HG03039 (cell line): ENCODE measurements at regions not wholly inside any gene's neighbourhood (a gene's known extent, or its start where the extent isn't known, plus 50 kb on each side); places are given as distances from the start of the nearest gene placed in this dataset.

Source experiments
- ATAC-seq: cut with Tn5 transposase; IDR thresholded peaks from one replicate; pipeline ENCODE4 v1.9.1; 2021; ENCODE audit warnings: mild to moderate bottlenecking, moderate library complexity; ENCODE audit not compliant: unreplicated experiment

DNA sequence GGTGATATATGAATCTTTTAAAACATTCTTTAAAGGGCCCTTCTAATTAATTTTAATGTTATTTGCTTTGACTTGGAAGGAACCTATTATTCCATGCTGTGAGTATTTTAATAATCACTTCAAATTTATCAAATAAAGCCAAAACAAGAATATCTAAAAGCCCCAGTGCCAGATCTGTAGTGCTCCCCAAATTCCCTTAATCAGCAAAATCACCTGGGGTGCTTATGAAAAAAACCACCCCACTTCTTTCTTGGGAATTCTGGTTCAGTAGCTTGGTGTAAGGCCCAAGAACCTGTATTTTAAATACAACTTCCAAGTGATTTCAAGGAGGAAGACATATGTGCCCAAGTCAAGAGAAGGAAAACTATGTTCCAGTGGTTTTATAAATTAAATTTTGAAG, 202.4 kb upstream of the OSR1 start:
- ATAC-seq = no peak

DNA sequence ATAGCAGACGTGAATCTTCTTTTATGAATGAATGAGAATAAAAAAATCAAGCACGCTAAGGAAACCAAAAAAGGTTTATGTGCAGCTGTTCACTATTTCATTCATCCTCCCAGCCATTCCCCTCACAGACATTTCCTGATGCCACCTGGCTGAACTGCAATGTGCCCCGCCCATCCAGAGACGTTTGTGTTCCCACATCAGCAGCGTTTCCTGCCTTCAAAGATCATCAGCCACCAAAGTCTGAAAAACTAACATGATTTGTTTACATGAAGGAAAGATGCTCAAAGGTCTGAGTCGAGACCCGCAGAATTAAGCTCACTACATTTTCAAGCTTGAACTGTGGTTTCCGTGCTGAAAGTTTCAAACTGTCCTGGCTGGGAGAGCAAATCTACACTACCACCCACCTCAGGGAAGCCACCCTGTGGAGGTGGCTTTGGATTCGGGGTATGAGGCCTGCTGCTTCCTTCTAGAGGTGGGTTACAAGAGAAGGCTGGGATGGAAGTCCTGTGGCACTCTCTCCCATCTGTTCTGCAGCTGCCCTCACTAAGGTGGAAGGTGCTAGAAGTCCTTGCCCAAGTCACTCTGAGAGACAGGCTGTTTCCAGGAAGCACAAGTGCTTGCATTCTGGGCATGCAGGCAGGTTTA, 201.3 kb upstream of the OSR1 start:
- ATAC-seq = no peak

DNA sequence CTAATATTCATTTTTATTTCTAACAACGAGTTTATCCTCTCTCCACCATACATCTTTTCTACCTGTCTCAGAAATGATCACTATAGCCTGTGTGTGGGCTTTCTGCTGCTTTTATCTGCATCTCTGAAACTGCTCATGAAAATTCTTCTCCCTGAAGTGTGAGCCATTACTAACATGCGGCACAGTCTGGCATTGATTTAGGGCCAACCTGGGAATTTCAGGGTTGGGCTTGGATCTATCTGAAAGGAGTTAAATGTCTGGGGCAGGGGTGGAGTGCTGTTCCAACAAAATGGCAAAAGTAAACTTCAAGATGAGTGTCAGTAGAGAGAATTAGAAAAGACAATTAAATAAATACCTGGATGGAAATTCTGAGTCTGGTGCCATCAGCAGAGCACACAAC, 198.2 kb upstream of the OSR1 start:
- ATAC-seq = no peak

DNA sequence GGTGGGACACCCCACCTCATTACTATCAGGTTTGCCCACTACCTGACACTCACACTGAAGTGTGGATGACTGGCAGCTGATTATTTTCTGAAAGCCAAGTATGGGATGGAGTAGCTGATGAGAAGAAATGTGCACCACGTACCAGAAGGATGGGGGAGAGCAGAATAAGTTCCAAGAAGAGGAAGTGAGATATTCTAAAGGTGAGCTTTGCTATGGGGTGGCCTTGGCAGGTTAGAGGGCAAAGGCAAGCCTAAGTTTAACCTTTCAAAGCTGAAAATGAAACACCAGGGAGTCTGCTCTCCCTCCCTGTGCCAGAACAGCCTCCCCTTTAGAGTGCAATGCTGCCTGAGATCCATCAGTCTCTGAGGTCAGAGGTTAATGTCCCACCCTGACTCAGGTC, 196.1 kb upstream of the OSR1 start:
- no peak for ATAC-seq

DNA sequence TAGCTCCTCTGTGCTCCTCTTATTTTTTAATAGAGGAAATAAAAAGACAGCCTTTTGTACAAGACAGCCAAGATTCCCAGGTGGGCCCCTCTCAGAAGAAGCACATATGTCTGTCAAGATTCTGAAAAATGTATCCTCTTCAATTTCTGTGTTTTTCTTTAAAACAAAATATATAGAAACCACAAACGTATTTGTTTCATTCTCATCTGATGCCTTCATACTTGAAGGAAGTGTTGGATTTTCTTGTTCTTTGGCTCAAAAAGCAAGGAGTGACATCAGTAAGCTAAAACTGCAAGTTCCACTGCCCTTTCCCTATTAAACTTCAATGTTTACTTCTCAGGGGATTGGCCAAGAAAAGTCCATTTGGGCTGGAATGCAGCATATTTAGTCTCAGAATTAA, 193.8 kb upstream of the OSR1 start:
- no peak for ATAC-seq

DNA sequence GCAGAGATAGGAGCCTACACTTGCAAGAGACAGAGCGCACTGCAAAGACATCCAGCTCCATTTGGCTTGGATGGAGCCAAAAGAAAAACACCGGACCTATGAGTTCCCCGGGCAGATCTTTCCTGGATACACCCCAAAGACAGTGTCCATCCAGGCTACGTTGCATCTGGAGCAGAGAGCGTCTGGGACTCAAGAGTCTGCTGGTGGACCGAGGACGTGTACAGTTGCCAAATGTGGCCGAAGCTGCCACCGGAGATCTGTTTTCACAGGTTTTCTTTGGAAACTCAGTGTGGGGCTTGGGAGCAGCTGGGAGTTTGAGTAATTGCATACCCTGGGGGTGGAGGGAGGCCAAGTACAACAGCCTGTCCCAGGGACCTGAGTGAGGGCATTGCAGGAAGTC, 192.3 kb upstream of the OSR1 start:
- no peak for ATAC-seq

DNA sequence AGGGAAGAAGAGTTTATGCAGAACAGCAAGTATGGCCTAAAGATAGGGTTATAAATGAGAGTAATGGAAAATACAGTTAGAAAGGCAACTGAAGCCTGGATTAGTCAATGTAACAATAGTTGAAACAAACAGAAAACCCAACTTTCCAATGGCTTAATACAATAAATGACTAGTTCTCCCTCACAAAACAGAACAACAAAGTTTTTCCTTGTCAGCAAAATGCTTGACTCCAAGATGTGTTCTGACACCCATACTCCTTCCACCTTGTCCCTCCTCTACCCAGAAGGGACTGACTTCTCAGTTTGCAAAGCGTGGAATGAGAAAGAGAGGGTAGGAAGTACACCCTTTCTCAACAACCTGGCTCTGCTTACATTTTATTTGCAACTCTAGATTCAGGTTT, 191.4 kb upstream of the OSR1 start:
- no peak for ATAC-seq

DNA sequence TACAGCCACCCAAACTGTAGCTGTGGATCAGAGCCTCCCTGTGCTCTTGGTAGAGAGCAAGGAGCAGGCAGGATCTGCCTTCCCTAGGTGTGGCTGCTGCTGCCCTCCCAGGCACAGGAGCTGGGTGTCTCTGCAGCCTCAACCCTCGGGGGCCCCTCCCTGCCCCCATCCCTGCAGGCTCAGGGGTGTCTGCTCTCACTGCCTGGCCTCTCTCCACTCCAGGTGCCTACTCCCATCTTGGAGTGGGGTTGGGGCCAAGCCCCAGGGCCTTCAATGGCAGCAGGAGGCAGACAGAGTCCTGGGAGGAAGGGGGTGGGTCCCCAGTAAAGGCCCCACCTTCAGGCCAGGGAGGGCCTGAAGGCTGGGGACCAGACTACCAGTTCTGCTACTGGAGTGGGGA, 189.7 kb upstream of the OSR1 start:
- ATAC-seq = no peak

DNA sequence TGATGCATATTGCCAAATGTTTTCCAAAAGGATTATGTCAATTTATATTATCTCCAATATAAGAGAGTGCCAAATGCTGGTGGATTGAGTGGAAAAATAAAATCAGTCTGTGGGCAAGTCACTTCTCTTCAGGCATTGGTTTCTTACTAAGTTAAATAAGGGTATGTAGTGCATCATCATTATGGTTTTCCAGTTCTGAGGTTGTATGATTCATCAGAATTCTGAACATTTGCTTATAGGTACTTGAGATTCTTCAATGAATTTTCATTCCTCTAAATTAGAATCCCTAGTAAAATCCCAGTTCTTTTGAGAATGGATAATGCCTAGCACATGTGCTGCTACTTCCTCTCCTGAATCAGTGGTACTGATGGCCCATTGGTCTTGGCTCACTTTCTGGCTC, 188.9 kb upstream of the OSR1 start:
- no peak for ATAC-seq

DNA sequence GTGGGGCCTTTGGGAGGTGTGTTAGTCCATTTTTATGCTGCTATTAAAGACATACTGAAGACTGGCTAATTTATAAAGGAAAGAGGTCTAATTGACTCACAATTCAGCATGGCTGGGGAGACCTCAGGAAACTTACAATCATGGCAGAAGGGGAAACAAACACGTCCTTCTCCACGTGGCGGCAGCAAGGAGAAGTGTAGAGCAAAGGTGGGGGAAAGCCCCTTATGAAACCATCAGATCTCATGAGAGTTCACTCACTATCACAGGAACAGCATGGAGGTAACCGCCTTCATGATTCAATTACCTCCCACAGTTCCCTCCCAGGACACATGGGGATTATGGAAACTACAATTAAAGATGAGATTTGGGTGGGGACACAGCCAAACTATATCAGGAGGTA, 187.1 kb upstream of the OSR1 start:
- no peak for ATAC-seq

DNA sequence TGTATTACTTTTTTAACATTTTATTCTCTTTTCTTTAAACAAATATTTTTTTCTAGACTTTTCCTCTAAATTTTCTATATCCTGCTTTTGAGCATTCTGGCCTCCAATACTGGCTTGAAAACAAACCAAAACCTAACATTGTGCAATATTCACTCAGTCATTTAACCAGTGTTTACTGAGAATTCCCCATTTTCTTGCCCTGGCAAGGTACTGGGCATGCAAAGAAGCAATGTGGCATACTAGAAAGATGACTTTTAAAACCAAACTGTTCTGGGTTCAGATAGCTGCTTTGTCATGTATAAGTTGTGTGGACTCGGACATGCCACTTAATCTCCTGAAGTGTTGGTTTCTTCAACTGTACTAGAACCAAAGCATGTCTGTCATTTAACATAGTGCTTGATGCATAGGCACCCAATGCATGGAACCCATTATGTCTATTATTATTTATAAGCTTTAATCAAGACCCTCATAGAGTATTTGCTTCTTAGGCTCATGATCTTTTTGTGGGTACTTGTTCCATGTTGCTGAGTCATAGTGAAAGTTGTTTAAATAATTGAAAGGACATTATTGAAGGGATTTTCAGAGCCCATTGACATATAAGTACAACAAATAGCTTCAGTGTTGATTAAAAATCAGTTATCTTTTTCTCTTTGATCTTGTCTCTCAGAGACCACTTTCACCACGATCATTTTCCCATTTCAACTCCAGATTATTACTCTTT, 185.4 kb upstream of the OSR1 start:
- no peak for ATAC-seq

DNA sequence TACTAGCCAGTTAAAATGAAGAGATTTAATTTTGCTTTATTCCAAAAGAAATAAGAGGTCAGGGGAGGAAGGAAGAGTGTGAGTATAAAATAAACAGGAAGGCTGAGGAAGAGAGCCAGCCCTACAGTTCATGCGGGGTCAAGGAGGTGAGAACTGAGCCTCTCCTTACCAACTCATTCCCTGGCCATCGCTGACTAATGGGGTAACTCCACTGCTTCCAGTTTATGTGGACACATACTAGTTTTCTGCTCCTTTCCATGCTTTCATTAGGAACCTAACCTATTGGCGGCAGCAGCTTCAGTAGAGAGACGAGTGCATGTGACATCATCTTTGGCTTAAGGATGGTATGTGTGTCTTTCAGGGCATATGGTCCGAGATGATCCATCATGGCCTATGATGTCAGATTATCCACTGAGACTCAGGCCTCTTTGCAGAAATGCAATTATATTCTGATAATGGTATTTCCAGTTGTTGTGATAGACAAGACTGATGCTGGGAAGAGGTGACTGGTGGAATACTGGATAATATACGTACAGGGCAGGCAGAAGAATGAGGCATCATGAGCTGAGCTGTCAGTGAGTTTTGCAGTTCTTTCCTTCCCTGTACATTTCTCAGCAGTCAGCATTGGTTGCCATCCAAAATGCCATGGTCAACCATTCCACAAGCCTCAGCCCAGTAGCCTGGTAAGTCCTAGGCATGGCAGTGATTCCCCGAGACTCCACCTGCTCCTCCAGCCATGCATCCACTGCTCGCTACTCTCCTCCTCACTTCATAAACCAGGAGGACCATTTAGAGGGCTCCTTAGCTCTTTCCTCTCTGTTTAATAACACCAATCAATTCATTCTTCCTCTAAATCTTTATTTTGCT, 184.6 kb upstream of the OSR1 start:
- ATAC-seq = no peak

DNA sequence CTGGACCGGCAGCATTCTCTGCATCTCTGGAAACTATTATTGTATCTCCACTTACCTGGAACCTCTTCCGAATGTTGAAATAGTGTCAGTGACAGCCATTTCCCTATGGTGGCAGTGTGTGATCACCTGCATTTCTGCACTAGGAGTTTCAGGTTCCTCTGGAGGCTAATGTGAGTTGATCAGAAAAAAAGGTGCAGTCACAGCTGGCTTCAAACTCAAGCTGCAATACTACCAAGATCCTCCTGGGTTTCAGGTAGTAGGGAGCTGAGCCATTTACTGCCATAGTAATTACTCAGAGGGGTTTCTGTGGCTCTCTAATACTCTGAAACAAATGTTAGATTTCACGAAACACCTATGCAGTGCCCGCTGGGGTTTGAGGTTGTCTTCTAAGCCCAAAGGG, 183.5 kb upstream of the OSR1 start:
- ATAC-seq = no peak

DNA sequence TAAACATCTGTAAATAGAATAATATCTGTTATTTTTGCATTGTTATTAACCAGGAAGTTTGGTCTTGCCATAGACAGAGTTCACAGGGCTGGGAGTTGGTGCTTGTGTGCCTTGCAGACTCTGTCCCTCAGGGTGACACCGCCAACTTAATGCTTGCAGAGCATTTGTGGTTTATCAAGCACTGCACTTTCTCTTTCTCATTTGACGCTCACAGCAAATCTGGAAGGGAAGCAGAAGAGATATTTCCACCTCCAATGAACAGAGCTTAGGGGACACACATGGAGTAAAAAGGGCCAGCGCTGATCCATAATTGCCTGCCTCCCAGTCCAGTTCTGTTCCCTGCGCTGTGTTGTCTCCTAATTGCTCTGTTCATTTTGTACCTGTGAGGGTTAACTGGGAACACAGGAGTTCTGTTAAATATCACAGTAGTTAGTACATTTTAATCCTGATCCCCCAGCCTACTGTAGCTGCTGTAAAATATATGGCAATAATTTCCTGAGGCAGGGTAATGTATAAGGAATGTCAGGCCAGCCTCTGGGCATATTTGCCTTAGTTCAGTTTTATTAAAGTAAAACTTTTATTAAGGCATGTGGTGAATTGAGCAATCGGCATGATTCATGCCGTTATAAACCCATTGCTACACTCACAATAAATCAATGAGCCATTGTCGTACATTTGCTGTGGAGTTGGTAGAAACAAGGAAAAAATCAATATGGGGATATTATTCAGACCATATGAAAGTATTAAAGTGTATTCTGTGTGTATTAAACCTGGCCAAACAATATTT, 182.5 kb upstream of the OSR1 start:
- no peak for ATAC-seq

DNA sequence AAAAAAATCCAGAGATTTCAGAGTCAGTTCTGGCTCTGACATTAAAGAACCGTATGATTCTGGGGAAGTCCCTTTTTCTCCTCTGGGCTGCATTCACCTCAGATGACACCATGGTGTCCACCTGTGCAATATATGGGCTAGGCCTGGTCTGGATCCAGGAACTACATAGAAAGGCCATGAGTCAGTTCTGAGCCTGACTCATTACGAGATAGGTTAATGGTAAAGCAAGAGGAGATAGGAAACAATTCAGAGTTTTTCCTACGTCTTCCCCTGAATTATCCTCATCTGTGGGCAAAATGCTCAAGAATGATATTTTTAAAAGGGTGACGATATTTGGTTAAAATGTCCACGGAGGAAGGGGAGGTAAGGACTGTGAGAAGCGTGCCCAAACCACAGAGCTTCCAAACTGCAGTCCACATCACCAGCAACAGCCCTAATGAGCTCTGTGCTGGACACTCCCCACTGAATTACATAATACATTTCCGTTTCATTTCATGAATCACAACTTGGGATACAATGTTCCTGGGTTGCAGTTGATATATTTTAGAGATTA, 180.1 kb upstream of the OSR1 start:
- no peak for ATAC-seq

DNA sequence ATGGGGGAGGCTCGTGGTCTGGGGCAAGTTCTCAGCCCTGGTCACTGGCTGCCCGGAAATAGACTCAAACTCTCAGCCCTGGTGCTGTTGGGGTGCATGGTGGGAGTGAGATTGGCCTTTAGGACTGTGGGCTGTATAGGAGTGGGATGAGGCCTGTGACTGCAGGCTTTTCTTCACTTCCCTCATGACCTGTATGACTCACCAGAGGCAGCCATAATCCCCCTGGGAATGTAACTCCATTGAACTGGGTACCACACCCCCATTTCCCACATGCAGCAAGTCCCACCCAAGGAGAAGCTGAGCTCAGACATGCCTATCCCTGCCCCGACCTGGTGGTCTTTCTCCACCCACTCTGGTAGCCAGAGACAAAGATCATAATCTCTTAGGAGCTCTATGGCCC, 177.7 kb upstream of the OSR1 start:
- ATAC-seq = no peak

DNA sequence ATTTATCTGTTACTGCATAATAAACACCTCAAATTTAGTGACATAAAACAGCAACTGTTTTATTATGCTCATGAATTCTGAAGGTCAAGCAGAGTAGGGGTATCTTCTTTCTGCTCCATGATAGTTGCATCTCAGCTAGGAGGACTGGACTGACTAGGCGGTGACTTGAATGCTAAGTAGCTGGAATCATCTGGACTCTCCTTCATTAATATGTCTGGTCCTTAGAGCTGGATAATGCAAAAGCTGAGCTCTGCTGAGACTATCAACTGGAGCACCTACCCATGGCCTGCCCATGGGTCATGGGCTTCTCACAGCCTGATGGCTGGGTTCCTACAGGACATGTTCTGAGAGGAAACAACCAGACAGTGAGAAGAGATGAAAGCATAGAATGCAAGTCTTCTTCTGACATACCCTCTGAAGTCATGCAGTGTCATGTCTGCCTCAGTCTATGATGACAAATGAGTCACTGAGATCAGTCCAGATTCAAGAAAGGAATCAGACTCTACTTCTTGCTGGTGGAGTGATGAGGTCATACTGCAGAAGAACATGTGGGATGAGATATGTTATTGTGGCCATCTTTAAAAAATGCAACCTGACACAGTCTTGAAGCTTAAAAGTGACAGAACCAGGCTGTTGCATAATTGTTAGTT, 174.2 kb upstream of the OSR1 start:
- ATAC-seq = no peak

DNA sequence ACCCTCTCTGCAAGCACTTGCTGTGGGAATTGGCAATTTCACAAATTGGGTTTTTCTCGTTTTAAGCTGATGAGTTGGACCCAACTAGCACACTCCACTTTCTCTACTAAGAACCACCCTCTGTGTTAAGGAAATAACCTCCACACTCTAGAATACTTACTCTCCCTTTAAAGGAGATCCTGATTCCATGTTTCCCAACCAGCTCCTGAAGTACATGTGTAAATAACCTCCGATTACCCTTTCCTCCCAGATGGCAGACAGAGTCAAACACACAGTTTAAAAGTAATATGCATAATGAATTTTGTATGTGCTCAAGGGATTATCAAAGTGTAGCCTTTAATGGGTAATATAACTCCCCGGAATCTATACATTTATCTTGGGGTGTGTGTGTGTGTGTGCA, 171.3 kb upstream of the OSR1 start:
- no peak for ATAC-seq

DNA sequence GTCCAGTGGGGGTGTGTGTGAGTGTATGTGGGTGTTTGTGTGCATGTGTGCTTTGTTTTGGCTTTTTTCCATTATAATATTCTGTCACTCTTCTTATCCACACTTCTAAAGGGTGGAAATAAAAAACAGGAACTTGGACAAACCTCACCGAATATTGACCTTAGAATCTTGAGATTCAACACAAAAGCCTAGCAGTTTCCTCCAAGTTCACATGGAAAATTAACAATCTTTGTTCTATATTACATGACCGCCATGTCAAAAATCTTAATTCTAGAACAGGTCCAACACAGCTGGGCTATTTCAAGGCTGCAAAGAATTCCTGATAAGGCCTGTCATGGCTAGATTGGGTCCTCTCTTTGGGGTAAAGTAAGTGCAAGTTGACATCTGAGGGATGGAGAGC, 169.3 kb upstream of the OSR1 start:
- no peak for ATAC-seq

DNA sequence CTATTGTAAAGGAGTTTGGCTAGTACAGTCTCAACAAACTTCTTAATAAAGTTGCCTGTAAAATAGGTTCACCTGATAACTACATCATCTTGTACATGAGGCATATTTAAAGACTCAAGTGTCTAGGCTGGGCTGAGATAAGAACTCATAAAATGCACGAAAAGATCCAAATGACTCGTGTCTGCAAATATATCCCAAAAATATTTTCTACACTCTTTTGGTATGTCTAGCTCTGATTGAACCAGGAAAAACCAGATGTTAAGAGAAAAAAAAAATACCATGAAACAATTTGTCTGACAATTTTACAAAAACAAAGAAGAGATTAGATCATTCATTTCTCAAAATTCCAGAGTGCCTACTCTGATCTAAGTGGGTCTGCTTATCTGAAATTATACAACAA, 166.9 kb upstream of the OSR1 start:
- no peak for ATAC-seq
